Liver (tissue), 7 donors: ENCODE measurements at regions not wholly inside any gene's neighbourhood (a gene's known extent, or its start where the extent isn't known, plus 50 kb on each side); places are given as distances from the start of the nearest gene placed in this dataset.
A peak's percentile ranks its signal among the peaks of the same experiment; 100 is the strongest.

ENCODE experiments used
- DNase-seq: peaks from one replicate; pipeline ENCODE4 v3.0.0-alpha.2; 2017; ENCODE audit warnings: low spot score
- H3K27ac ChIP-seq, 2 donors: one replicate each; pipeline ENCODE4 v1.7.0; 2013; ENCODE audit warnings: inconsistent platforms in 2 of 2, low read length in 2 of 2, control low read depth in 1 of 2, low read depth in 1 of 2, mild to moderate bottlenecking in 1 of 2
- H3K27me3 ChIP-seq, 4 donors: one replicate each; pipeline versions ENCODE4 v1.6.1 to v1.7.0; 2013; ENCODE audit warnings: low read length in 3 of 4, inconsistent platforms in 1 of 4, mild to moderate bottlenecking in 1 of 4, moderate library complexity in 1 of 4; ENCODE audit not compliant: control insufficient read depth in 4 of 4, insufficient read depth in 4 of 4
- H3K36me3 ChIP-seq, 4 donors: one replicate each; pipeline versions ENCODE4 v1.6.1 to v1.7.0; 2013; ENCODE audit warnings: low read length in 3 of 4, mild to moderate bottlenecking in 3 of 4, low read depth in 1 of 4, moderate library complexity in 1 of 4; ENCODE audit not compliant: control insufficient read depth in 4 of 4, insufficient read depth in 3 of 4
- H3K4me1 ChIP-seq, 4 donors: one replicate each; pipeline versions ENCODE4 v1.6.1 to v1.7.0; 2013; ENCODE audit warnings: low read length in 3 of 4, mild to moderate bottlenecking in 3 of 4, moderate library complexity in 1 of 4; ENCODE audit not compliant: control insufficient read depth in 4 of 4, insufficient read depth in 4 of 4
- H3K4me3 ChIP-seq, 3 donors: one replicate each; pipeline versions ENCODE4 v1.6.1 to v1.7.0; 2013; ENCODE audit warnings: low read length in 3 of 3, control low read depth in 1 of 3, low read depth in 1 of 3, mild to moderate bottlenecking in 1 of 3
- H3K9ac ChIP-seq, 2 donors: one replicate each; pipeline ENCODE4 v1.7.0; 2013; ENCODE audit warnings: low read length in 2 of 2, mild to moderate bottlenecking in 2 of 2, moderate library complexity in 2 of 2, control low read depth in 1 of 2, low read depth in 1 of 2
- H3K9me3 ChIP-seq, 4 donors: one replicate each; pipeline versions ENCODE4 v1.6.1 to v1.7.0; 2013; ENCODE audit warnings: low read length in 3 of 4; ENCODE audit not compliant: control insufficient read depth in 4 of 4
- GABPA ChIP-seq, 2 donors: IDR thresholded peaks in 1 of 2; conservative IDR thresholded peaks in 1 of 2; 2 replicates each; pipeline ENCODE4 v1.6.1; 2016; ENCODE audit warnings: antibody characterized with exemption in 2 of 2, mild to moderate bottlenecking in 1 of 2, moderate library complexity in 1 of 2
- HNF4A ChIP-seq, 2 donors: conservative IDR thresholded peaks; 2 replicates each; pipeline ENCODE4 v1.6.1; 2016; ENCODE audit warnings: antibody characterized with exemption in 2 of 2, mild to moderate bottlenecking in 2 of 2
- NR2F2 ChIP-seq: IDR thresholded peaks from 2 replicates; pipeline ENCODE4 v1.6.1; 2016; ENCODE audit warnings: antibody characterized with exemption
- RAD21 ChIP-seq, 2 donors: IDR thresholded peaks; 2 replicates each; pipeline ENCODE4 v1.6.1; 2016; ENCODE audit warnings: antibody characterized with exemption in 2 of 2, mild to moderate bottlenecking in 2 of 2
- REST ChIP-seq: IDR thresholded peaks from 2 replicates; pipeline ENCODE4 v1.6.1; 2016; ENCODE audit warnings: antibody characterized with exemption, mild to moderate bottlenecking
- SP1 ChIP-seq: IDR thresholded peaks from 2 replicates; pipeline ENCODE4 v1.6.1; 2018; ENCODE audit warnings: antibody characterized with exemption, mild to moderate bottlenecking
- ZBTB33 ChIP-seq: IDR thresholded peaks from 2 replicates; pipeline ENCODE4 v1.6.1; 2016; ENCODE audit warnings: antibody characterized with exemption
- WGBS: extraction: QIAGEN DNeasy Blood & Tissue Kit; methylation state at CpG from one replicate; pipeline ENCODE4 v1.1.7; 2013; 5-methylcytosine and 5-hydroxymethylcytosine counted together
- donor health status: healthy.
- donor health status: healthy.
- donor health status: healthy.
- donor health status: healthy.

- Histone ChIP-seq H3K4me3 (no peak overlapping the region), H3K9ac (no peak overlapping the region), H3K9me3 (no peaks in the 10 kb centered on the region), H3K27me3 (peaks cover 0 to 8% (median 0%) of the 10 kb centered on the region in 4 donors), H3K4me1 (no peaks in the 10 kb centered on the region), H3K36me3 (no peaks in the 10 kb centered on the region), H3K27ac (no peak overlapping the region)
- TF ChIP-seq SP1, result no peak
- 83% methylated on average over 13 of the region's 13 CpGs for WGBS
- peak; percentile 13 for DNase-seq
Observed at GRCh38 chr22:47355776-47356510, 593.5 kb downstream of the TBC1D22A start.

GRCh38 chr22:47355388-47355725 lies 592.9 kb downstream of the TBC1D22A start:
- no peak for TF ChIP-seq RAD21 (IDR thresholded peaks at IDR 0.05)
- no peak for TF ChIP-seq HNF4A (conservative IDR thresholded peaks at IDR 0.05)
- no peak for TF ChIP-seq ZBTB33
- TF ChIP-seq NR2F2, result no peak
- TF ChIP-seq GABPA (IDR thresholded peaks at IDR 0.05 in 1 of 2, conservative IDR thresholded peaks at IDR 0.05 in 1 of 2), result no peak
- peak; percentile 24 for DNase-seq
- no peak overlapping the region for H3K9ac ChIP-seq
- H3K36me3 ChIP-seq, result no peaks in the 10 kb centered on the region
- no peak overlapping the region for H3K4me3 ChIP-seq
- H3K27me3 ChIP-seq, result peaks cover 0 to 8% (median 0%) of the 10 kb centered on the region in 4 donors
- H3K27ac ChIP-seq, result no peak overlapping the region
- 78% methylated on average over 4 of the region's 4 CpGs for WGBS
- H3K9me3 ChIP-seq, result no peaks in the 10 kb centered on the region
- H3K4me1 ChIP-seq, result no peaks in the 10 kb centered on the region

- Histone ChIP-seq H3K36me3 (no peaks in the 10 kb centered on the region), H3K27me3 (peaks cover 0 to 8% (median 0%) of the 10 kb centered on the region in 4 donors), H3K4me1 (no peaks in the 10 kb centered on the region), H3K4me3 (no peak overlapping the region), H3K9me3 (no peaks in the 10 kb centered on the region), H3K9ac (no peak overlapping the region), H3K27ac (no peak overlapping the region)
- no peak for TF ChIP-seq REST
- TF ChIP-seq GABPA (IDR thresholded peaks at IDR 0.05 in 1 of 2, conservative IDR thresholded peaks at IDR 0.05 in 1 of 2), result no peak
- WGBS, result 79% methylated on average over 16 of the region's 16 CpGs
- peak; percentile 8 for DNase-seq
Observed at GRCh38 chr22:47354668-47355387, 592.4 kb downstream of the TBC1D22A start.
